ENCODE measurements at regions not wholly inside any gene's neighbourhood (a gene's known extent, or its start where the extent isn't known, plus 50 kb on each side); places are given as distances from the start of the nearest gene placed in this dataset.
A peak's percentile ranks its signal among the peaks of the same experiment; 100 is the strongest.

- DNase-seq = peak; percentile 43
Observed at GRCh38 chr21:16072737-16073136, 343.0 kb downstream of the USP25 start.

- no peak for DNase-seq
Observed at GRCh38 chr21:16073586-16073985, 343.8 kb downstream of the USP25 start.

GRCh38 chr21:16074950-16075489 lies 345.2 kb downstream of the USP25 start:
- no peak for DNase-seq

DNA sequence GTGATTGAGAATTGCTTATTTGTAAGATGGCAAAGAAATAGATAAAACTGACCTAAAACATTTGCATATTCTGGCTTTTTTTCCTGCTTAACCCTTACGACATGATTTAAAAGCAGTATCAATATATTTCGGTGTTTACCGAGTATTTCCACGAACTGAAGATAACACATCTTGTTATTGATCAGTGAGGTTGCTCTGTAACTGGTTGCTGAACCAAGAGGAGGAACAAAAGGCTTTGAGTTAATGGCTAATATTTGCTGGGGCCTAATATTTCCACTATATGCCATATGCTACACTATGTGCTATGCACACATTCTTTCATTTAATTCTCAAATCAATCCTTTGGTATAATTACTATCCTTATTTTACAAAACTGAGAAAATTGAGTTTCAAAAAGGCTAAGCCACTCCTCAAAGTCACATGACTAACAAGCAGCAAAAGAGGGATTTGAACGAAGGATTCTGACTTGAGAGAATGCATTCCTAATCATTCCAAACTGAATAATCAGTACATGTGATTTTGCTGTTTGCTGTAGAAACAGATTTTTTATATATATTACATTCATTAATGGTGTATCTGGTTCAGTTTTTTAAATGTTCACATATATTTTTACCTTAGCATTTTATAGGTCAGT lies 346.0 kb downstream of the USP25 start:
- DNase-seq = no peak

- DNase-seq = no peak
Observed at GRCh38 chr21:16076465-16076864, 346.7 kb downstream of the USP25 start.

GRCh38 chr21:16078382-16078781 lies 348.6 kb downstream of the USP25 start:
- DNase-seq = no peak

DNA sequence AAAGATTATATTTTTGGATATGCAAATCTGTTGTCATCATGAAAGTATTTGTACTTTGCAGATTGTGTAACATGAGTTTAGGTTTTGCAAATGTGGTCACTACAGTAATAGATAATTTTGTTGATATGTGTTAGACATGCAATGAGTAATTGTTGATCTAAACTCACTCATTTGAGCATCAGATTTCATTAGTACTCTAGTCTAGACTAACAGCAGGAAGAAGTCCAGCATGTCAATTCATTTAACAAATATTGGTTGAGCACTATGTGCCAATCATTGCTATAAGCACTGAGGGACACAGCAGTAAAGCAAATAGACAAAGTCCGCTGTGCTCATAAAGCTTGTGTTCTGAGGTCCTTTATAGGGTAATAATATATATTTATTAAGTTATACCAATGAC lies 350.0 kb downstream of the USP25 start:
- DNase-seq = no peak

GRCh38 chr21:16081304-16081703 lies 351.5 kb downstream of the USP25 start:
- DNase-seq = no peak

DNA sequence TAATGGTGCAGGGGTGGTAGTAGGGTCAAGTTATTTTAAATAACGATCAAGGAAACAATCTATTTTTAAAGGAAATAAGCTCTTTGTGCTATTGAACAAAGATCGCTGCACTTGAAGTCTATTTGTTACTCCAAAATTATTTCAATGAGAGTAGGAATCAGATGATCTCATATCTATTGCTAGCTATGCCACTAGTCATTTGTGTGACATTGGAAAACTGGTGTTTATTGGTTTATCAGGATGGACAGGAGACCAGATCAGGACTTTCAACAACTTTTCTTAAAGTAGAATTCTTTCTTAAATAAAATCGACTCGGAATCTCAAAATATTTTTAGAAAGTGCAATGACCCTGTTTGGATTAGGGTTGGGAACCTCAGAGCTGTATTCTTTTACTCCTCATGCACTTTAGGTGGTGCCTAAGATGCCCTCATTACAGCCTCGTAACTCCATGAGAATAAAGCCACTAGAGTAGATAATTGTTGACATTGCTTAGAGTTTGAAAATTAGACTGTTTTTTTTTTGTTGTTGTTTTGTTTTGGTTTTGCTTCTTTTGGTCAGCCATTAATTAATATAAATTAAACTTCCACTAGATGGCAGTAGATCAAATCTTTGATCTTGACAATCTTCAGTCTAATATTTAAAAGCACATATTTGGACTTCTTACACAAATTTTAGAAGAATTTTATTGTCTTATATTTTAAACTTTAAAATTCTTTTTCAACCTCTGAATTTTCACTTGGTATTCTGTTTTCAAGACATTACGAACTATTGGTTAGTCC lies 352.4 kb downstream of the USP25 start:
- DNase-seq = peak; percentile 30

GRCh38 chr21:16084776-16085364 lies 355.1 kb downstream of the USP25 start:
- DNase-seq = no peak

DNA sequence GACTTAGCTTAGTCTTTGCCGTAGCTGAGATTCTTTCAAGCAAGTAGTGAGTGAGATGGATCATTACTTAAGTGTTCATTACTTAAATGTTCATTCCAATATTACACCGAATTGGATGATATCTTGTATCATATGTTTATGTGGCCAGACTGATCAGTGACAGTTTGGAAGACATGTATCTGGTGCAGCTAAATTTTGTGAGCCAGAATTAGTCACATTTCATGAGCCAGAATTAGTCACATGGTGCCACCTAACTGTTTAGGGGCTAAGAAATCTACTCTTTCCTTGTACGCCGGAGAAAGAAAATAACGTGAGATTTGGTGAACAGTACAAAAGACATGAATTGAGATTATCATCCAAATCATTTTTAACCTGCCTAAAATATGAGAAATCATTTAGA lies 355.6 kb downstream of the USP25 start:
- no peak for DNase-seq

DNA sequence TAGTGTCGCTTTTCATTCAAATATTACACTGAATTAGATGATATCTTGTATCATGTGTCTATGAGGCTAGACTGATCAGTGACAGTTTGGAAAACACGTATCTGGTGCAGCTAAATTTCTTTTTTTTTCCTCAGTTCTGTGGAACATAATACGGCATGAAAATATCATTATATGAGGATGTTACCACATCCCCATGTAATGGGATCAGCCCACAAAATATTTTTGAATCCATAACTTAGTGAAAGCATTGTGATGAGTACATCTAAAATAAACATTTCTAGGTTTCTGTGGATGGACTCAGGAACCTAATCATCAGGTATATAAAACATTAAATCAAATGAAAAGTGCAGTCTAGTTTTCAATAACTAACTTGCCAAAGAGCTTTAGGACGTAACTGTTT lies 356.3 kb downstream of the USP25 start:
- no peak for DNase-seq

DNA sequence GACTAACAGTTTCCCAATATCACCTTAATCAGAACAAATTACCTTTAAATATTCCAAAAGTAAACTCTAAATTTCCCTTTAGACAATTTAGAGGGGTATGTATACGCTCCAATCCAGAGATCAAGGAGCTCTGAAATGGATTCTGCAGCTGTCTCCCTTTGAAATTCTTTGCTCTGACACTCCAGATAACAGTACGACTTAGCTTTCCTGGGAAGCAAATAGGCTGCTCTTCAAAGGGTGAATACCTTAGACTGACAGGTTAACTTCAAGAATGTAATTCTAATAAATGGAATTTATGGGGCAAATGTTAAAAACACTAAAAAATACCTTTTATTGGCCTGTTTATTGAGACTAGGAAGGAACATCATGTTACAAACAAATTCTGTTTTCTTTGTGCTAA lies 357.2 kb downstream of the USP25 start:
- DNase-seq = no peak

DNA sequence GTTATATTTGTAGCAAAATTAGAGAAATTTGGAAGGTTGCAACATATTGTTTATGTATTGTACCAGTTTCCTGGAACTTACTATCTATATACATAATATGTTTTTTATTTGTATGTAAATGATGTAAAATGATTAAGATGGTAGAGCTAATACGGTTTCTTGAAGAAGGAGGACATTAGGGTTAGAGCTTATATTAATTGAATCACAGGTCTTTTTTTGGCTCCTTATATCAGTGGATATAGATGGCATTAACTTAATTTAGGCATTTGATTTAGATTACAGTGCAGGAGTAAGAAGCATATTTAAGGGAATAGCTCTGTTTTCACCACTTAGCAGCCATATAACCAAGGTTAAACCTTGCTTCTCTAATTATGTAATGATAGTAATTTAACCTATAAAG lies 357.7 kb downstream of the USP25 start:
- DNase-seq = no peak

GRCh38 chr21:16088056-16088455 lies 358.3 kb downstream of the USP25 start:
- no peak for DNase-seq

DNA sequence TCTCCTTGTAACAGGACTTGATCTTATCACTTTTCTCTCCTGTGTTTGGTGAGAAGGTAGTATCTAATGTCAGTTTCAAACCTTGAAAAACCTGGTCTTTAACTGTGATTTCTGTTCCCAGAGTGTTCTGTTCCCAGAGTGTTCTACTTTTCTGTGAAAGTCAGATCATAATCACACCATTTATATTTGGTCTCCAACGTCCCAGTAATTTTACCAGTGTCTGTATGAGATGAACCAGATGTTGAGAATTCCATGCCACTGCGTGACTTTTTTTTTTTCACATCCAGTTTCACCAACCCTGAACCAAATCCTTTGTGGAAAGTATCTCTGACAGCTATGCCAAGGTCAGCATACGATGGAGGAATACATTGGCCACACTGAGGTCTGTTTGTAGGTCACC lies 365.2 kb downstream of the USP25 start:
- DNase-seq = no peak

GRCh38 chr21:16096988-16097387 lies 367.2 kb downstream of the USP25 start:
- DNase-seq = no peak

DNA sequence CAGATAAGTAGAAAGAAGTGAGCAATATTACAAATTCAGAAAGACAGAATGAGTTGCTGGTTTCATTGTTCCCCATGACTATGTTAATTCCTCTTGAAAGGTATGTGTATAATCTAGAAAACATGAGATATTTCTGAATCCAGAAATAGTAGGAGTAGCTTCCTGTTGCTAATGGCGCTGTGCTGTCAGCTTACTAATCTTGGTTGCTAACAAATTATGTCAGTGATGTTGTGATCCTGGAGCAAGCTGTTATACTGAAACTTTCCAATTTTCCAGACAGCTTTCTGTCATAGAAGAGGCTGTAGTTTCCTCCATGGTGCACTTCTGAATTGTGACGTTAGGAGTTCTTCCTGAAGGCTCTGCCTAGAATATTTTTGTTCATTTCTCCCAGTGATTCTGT lies 372.3 kb downstream of the USP25 start:
- DNase-seq = no peak

GRCh38 chr21:16108561-16109075 lies 378.8 kb downstream of the USP25 start:
- DNase-seq = no peak

GRCh38 chr21:16113052-16113715 lies 383.4 kb downstream of the USP25 start:
- no peak for DNase-seq

- DNase-seq = no peak
Observed at GRCh38 chr21:16115461-16115860, 385.7 kb downstream of the USP25 start.

- no peak for DNase-seq
Observed at GRCh38 chr21:16116069-16116468, 386.3 kb downstream of the USP25 start.

DNA sequence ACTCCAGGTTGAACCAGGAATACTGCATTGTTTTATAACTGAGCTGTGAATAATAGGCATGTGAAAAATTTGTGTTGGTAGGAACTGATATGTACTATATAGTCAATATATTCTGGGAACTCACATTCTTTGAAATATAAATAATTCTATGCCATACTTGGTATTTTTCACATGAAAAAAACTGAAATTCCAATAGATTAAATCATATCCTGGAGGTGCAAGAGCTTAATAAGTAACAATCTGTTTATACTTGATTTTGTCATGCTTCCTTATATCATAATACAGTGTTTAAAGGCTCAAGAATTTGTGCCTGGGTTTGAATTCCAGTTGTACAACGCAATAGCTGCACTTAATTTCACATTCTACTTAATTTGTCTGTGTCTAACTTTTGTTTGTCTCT lies 387.0 kb downstream of the USP25 start:
- no peak for DNase-seq

All from left kidney (tissue), 1 donor.